ENCODE measurements at regions not wholly inside any gene's neighbourhood (a gene's known extent, or its start where the extent isn't known, plus 50 kb on each side); places are given as distances from the start of the nearest gene placed in this dataset.

- no peaks in the 10 kb centered on the region for H3K36me3 ChIP-seq (ENCODE audit: control insufficient read depth, insufficient read depth, low read length)
- Mint-ChIP-seq H3K36me3 (no peaks in the 10 kb centered on the region), H3K4me1 (no peaks in the 10 kb centered on the region), H3K27me3 (ENCODE audit: low read depth in 2 of 2) (peaks cover 0 to 12% of the 10 kb centered on the region in 2 donors), H3K27ac (no peak overlapping the region), H3K9me3 (no peaks in the 10 kb centered on the region), H3K4me3 (no peak overlapping the region)
- H3K27ac ChIP-seq (ENCODE audit: low read length), result no peak overlapping the region
- H3K27me3 ChIP-seq (ENCODE audit: control insufficient read depth, insufficient read depth, low read length), result no peaks in the 10 kb centered on the region
- no peak for TF ChIP-seq CTCF (IDR thresholded peaks at IDR 0.05)
- DNase-seq (no peak), ATAC-seq (no peak)
- H3K9me3 ChIP-seq (ENCODE audit: control insufficient read depth, insufficient read depth, low read length), result no peaks in the 10 kb centered on the region
- H3K4me3 ChIP-seq (ENCODE audit: low read length), result no peak overlapping the region
- intact Hi-C loops (cut with micrococcal nuclease), result no loop called here
- no peaks in the 10 kb centered on the region for H3K4me1 ChIP-seq (ENCODE audit: control insufficient read depth, insufficient read depth, low read length)
- WGBS (ENCODE audit: insufficient coverage), result 93% methylated on average over 7 of the region's 8 CpGs
These were observed 212.4 kb downstream of the URI1 start for GRCh38 chr19:30154410-30154809.

- WGBS (ENCODE audit: insufficient coverage), result 88% methylated on average over 21 of the region's 21 CpGs
- Mint-ChIP-seq H3K27ac (no peak overlapping the region), H3K27me3 (ENCODE audit: low read depth in 2 of 2) (peaks cover 0 to 12% of the 10 kb centered on the region in 2 donors)
These were observed 213.6 kb downstream of the URI1 start for GRCh38 chr19:30155381-30156200.

GRCh38 chr19:30156646-30157045, 214.6 kb downstream of the URI1 start:
- no peak overlapping the region for H3K27ac ChIP-seq (ENCODE audit: low read length)
- no peaks in the 10 kb centered on the region for H3K4me1 ChIP-seq (ENCODE audit: control insufficient read depth, insufficient read depth, low read length)
- no peak for TF ChIP-seq CTCF (IDR thresholded peaks at IDR 0.05)
- DNase-seq (no peak), ATAC-seq (no peak)
- H3K36me3 ChIP-seq (ENCODE audit: control insufficient read depth, insufficient read depth, low read length), result no peaks in the 10 kb centered on the region
- Mint-ChIP-seq H3K27ac (no peak overlapping the region), H3K4me1 (no peaks in the 10 kb centered on the region), H3K36me3 (no peaks in the 10 kb centered on the region), H3K27me3 (ENCODE audit: low read depth in 2 of 2) (peaks cover 0 to 12% of the 10 kb centered on the region in 2 donors), H3K9me3 (no peaks in the 10 kb centered on the region), H3K4me3 (no peak overlapping the region)
- intact Hi-C loops (cut with micrococcal nuclease), result no loop called here
- H3K27me3 ChIP-seq (ENCODE audit: control insufficient read depth, insufficient read depth, low read length), result no peaks in the 10 kb centered on the region
- no peak overlapping the region for H3K4me3 ChIP-seq (ENCODE audit: low read length)
- no peaks in the 10 kb centered on the region for H3K9me3 ChIP-seq (ENCODE audit: control insufficient read depth, insufficient read depth, low read length)
- WGBS (ENCODE audit: insufficient coverage), result 90% methylated on average over 8 of the region's 8 CpGs

More at GRCh38 chr19:30155381-30156200, 213.6 kb downstream of the URI1 start:
- Histone ChIP-seq H3K27me3 (ENCODE audit: control insufficient read depth, insufficient read depth, low read length) (no peaks in the 10 kb centered on the region), H3K4me1 (ENCODE audit: control insufficient read depth, insufficient read depth, low read length) (no peaks in the 10 kb centered on the region), H3K9me3 (ENCODE audit: control insufficient read depth, insufficient read depth, low read length) (no peaks in the 10 kb centered on the region), H3K36me3 (ENCODE audit: control insufficient read depth, insufficient read depth, low read length) (no peaks in the 10 kb centered on the region), H3K27ac (ENCODE audit: low read length) (no peak overlapping the region), H3K4me3 (ENCODE audit: low read length) (no peak overlapping the region)
- Mint-ChIP-seq H3K9me3 (no peaks in the 10 kb centered on the region), H3K4me1 (no peaks in the 10 kb centered on the region), H3K36me3 (no peaks in the 10 kb centered on the region), H3K4me3 (no peak overlapping the region)
- intact Hi-C loops (cut with micrococcal nuclease), result no loop called here
- no peak for ATAC-seq
- no peak for DNase-seq
- TF ChIP-seq CTCF (IDR thresholded peaks at IDR 0.05), result no peak
